Astrocyte of the cerebellum (primary cell): ENCODE measurements at regions not wholly inside any gene's neighbourhood (a gene's known extent, or its start where the extent isn't known, plus 50 kb on each side); places are given as distances from the start of the nearest gene placed in this dataset.

Experiments used
- DNase-seq: peaks from one replicate; pipeline ENCODE4 v3.0.0-alpha.2; 2011; ENCODE audit warnings: low read depth
- H3K4me3 ChIP-seq: 2 replicates; pipeline ENCODE4 v1.5.1; 2011; ENCODE audit warnings: mild to moderate bottlenecking, low read depth, low read length, moderate library complexity
- in situ Hi-C: cut with HindIII; loops from 2 replicates; pipeline ENCODE4 v1.10.0; 2017; ENCODE audit warnings: low sequenced_read_pairs
- TF ChIP-seq, protein P1 (sequence below): IDR thresholded peaks from 2 replicates; pipeline ENCODE4 v1.5.1; 2012; ENCODE audit warnings: low read length, low read depth, moderate library complexity, mild to moderate bottlenecking; ENCODE audit errors: missing control alignments

DNA sequence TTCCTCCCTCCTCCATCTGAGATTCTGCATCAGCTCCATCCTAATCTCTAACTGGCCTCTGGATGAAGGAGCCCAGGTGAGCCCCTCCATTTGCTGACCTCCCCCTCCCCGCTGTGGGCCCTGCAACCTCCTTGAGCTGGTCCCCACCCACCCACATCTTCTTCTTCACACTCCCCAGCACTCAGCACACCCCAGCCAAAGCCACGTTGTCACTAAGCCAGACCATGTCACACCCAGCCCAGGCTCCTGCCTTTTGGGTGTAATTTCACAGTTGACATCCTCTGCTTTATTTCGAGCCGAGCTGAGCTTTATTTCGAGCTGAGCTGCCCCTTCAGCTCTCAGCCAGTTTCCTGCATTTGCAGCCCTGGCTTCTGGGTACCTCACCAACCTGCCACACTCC, 282.7 kb upstream of the TNRC6C start:
- no peak overlapping the region for H3K4me3 ChIP-seq
- no peak for DNase-seq
- TF ChIP-seq, protein P1, sequence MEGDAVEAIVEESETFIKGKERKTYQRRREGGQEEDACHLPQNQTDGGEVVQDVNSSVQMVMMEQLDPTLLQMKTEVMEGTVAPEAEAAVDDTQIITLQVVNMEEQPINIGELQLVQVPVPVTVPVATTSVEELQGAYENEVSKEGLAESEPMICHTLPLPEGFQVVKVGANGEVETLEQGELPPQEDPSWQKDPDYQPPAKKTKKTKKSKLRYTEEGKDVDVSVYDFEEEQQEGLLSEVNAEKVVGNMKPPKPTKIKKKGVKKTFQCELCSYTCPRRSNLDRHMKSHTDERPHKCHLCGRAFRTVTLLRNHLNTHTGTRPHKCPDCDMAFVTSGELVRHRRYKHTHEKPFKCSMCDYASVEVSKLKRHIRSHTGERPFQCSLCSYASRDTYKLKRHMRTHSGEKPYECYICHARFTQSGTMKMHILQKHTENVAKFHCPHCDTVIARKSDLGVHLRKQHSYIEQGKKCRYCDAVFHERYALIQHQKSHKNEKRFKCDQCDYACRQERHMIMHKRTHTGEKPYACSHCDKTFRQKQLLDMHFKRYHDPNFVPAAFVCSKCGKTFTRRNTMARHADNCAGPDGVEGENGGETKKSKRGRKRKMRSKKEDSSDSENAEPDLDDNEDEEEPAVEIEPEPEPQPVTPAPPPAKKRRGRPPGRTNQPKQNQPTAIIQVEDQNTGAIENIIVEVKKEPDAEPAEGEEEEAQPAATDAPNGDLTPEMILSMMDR = no peak
- in situ Hi-C loops = no loop called here

DNA sequence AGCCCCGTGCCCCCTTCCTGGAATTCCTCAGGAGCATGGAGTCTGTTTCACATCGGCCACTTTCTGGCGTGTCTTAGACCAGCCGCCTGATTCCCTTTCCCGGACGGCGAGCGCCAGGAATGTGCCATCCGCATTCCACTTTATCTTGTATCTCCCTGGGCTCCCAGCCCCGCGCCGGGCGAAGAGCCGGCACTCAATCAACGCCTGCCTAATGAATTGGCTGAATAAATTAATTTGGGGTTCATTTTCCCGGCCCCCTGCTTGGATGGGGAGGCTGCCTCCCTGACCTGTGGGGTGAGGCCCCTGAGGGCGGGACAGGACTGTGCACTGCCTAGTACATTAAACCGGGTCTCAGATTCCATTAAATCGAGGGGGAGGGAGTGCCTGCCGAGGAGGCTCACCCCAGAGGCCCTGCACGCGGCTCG, 282.3 kb upstream of the TNRC6C start:
- DNase-seq = no peak
- TF ChIP-seq, protein P1 = no peak
- no peak overlapping the region for H3K4me3 ChIP-seq
- in situ Hi-C loops = no loop called here

DNA sequence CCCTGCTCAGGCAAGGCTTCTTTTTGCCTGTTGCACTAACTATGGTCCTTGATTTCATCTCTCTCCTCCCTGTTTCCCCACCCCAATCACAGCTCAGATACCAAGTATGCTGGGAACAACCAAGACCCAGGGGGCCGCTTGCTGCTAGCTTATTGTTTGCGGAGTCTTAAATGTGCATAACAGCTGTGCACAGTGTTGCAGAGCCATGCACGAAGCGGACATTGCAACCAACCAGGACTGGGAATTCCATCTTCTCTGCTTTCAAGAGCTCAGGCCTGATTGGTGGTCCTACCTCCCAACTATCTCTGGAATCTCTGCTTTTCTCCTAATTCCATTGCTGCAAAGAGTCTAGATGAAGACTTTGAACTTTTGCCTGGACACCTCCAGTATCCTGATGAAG, 281.3 kb upstream of the TNRC6C start:
- no peak for DNase-seq
- no peak overlapping the region for H3K4me3 ChIP-seq
- TF ChIP-seq, protein P1 = no peak
- in situ Hi-C loops = no loop called here

DNA sequence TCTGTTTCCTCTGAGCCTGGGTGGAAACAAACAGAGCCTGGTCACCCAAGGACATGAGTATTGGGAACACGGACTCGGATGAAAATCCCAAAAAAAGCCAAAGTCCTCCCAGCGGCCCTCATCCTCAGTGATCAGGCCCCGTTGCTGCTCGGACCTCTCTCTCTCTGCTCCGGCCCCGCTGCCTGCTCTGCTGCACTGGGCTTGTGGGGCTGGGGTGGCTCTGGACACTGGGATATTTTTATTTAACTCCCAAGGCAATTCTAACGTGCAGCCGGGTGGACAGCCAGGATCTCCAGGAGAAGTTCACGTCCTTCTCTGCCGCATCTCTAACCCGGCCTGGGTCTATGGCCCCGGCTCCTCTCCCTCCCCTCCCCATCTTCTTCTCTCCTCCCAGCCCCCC, 280.9 kb upstream of the TNRC6C start:
- DNase-seq = no peak
- in situ Hi-C loops = no loop called here
- no peak overlapping the region for H3K4me3 ChIP-seq
- TF ChIP-seq, protein P1 = no peak

DNA sequence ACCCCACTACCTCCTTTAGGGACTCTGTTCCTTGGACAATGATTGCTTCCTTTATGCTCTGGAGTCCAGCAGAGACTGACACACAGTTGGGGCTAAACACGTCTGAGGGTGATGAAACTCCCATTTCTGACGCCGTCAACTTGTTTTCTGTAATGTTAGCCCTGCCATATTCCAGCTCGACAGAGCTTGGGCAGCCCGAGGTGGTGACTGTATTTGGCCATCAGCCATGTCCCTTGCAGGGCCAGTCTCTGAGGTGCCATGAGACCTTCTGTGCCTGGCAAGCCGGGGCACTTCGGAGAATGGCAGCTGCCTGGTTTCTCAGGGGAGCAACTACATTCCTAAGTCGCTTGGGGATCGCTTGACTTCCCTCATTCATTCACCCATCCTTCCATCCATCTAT, 278.9 kb upstream of the TNRC6C start:
- DNase-seq = no peak
- in situ Hi-C loops = no loop called here
- H3K4me3 ChIP-seq = no peak overlapping the region
- TF ChIP-seq, protein P1 = no peak

DNA sequence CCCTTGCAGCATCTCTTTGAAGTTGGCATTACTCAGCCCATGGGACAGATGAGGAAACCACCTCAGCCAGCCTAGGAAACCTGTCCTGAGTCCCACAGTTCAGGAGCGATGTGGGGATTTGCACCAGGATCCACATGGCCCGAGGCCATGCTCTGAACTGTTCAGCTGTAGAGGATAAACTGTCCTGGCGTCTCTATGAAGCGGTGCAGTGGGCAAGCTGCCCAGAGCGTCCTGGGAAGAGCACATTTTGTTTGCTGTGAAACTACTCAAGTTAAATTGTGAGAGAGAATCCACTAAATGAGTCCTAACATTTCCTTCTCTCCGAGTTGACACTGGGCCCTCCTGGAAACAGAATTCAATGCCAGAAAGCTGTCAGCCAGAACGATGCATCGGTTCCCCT, 276.6 kb upstream of the TNRC6C start:
- H3K4me3 ChIP-seq = no peak overlapping the region
- in situ Hi-C loops = no loop called here
- TF ChIP-seq, protein P1 = no peak
- peak; percentile 3 for DNase-seq
